Activated CD8-positive, alpha-beta T cell treated with anti-CD3 and anti-CD28 coated beads, Interleukin-2, amount 10 ng/mL, durations not matched to agents 7 days and 5 days (primary cell): ENCODE measurements at regions not wholly inside any gene's neighbourhood (a gene's known extent, or its start where the extent isn't known, plus 50 kb on each side); places are given as distances from the start of the nearest gene placed in this dataset.
"Not testable (repeated sequence)": the region's sequence is repeated elsewhere in the genome, so short reads cannot be mapped to it uniquely, and the experiment has no call there.

Source experiments
- ATAC-seq: fragments of 150-1000 bp; cut with Tn5 transposase; one replicate; pipeline ENCODE4 v1.10.0; 2021; ENCODE audit warnings: moderate library complexity
- CTCF ChIA-PET: fragments of 350-600 bp; sonication (Branson Sonifier 250); formaldehyde crosslinking; loops from one replicate; lab custom pipeline; 2021; ENCODE audit warnings: antibody characterized with exemption; lab: Charles Lee
- POLR2A ChIA-PET: fragments of 350-600 bp; sonication (Branson Sonifier 250); formaldehyde crosslinking; loops from one replicate; lab custom pipeline; 2021; ENCODE audit warnings: antibody characterized with exemption; lab: Charles Lee
- DNase-seq: peaks from one replicate; pipeline ENCODE4 v3.0.0-alpha.2; 2020
- H3K27ac Mint-ChIP-seq: one replicate; pipeline ENCODE4 v1.8.0; 2021; ENCODE audit warnings: mild to moderate bottlenecking, mixed read lengths
- H3K27me3 Mint-ChIP-seq: one replicate; pipeline ENCODE4 v1.8.0; 2021; ENCODE audit warnings: low read depth, mixed read lengths
- H3K36me3 Mint-ChIP-seq: one replicate; pipeline ENCODE4 v1.8.0; 2021; ENCODE audit warnings: low read depth, mixed read lengths
- H3K4me1 Mint-ChIP-seq: one replicate; pipeline ENCODE4 v1.8.0; 2021; ENCODE audit warnings: low read depth, mixed read lengths
- H3K4me3 Mint-ChIP-seq: one replicate; pipeline ENCODE4 v1.8.0; 2021; ENCODE audit warnings: mild to moderate bottlenecking, mixed read lengths
- H3K9me3 Mint-ChIP-seq: one replicate; pipeline ENCODE4 v1.8.0; 2022; ENCODE audit warnings: mixed read lengths; ENCODE audit not compliant: insufficient read depth

DNA sequence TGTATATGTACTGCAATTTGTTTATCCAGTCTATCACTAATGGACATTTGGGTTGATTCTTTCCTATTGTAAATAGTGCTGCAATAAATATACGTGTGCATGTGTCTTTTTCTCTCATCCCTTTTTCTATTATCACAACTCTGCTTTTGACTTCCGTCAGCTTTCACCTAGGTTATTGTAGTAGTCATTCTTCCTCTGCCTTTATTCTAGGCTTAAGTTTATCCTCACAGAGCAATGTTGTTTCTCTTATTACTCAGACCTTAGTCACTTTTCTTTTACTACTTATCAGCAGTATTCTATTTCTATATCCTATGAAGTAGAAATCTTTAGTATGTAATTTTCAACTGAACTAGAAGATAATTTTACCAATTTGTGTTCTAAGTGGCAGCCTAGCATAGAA, 175.3 kb upstream of the SEMA3E start:
- no peak for DNase-seq
- H3K4me1 Mint-ChIP-seq = no peaks in the 10 kb centered on the region
- no peak for ATAC-seq
- CTCF ChIA-PET = no interaction called here
- H3K27me3 Mint-ChIP-seq = no peaks in the 10 kb centered on the region
- POLR2A ChIA-PET = no interaction called here
- H3K27ac Mint-ChIP-seq = no peak overlapping the region
- H3K36me3 Mint-ChIP-seq = no peaks in the 10 kb centered on the region
- no peaks in the 10 kb centered on the region for H3K9me3 Mint-ChIP-seq
- H3K4me3 Mint-ChIP-seq = no peak overlapping the region

GRCh38 chr7:83821866-83822265, 172.9 kb upstream of the SEMA3E start:
- Mint-ChIP-seq H3K4me3 (no peak overlapping the region), H3K4me1 (no peaks in the 10 kb centered on the region), H3K27me3 (no peaks in the 10 kb centered on the region), H3K36me3 (no peaks in the 10 kb centered on the region), H3K9me3 (no peaks in the 10 kb centered on the region), H3K27ac (no peak overlapping the region)
- ChIA-PET CTCF (no interaction called here), POLR2A (no interaction called here)
- DNase-seq = no peak
- no peak for ATAC-seq

GRCh38 chr7:83820641-83821040, 171.7 kb upstream of the SEMA3E start:
- H3K27me3 Mint-ChIP-seq = no peaks in the 10 kb centered on the region
- H3K9me3 Mint-ChIP-seq = no peaks in the 10 kb centered on the region
- CTCF ChIA-PET = no interaction called here
- no peak overlapping the region for H3K4me3 Mint-ChIP-seq
- DNase-seq = no peak
- no peak overlapping the region for H3K27ac Mint-ChIP-seq
- H3K36me3 Mint-ChIP-seq = no peaks in the 10 kb centered on the region
- no peaks in the 10 kb centered on the region for H3K4me1 Mint-ChIP-seq
- POLR2A ChIA-PET = no interaction called here
- no peak for ATAC-seq

- H3K36me3 Mint-ChIP-seq = no peaks in the 10 kb centered on the region
- H3K9me3 Mint-ChIP-seq = no peaks in the 10 kb centered on the region
- ChIA-PET POLR2A (no interaction called here), CTCF (no interaction called here)
- H3K27ac Mint-ChIP-seq = no peak overlapping the region
- DNase-seq (no peak), ATAC-seq (no peak)
- H3K27me3 Mint-ChIP-seq = no peaks in the 10 kb centered on the region
- no peaks in the 10 kb centered on the region for H3K4me1 Mint-ChIP-seq
- no peak overlapping the region for H3K4me3 Mint-ChIP-seq
These were observed 171.0 kb upstream of the SEMA3E start for GRCh38 chr7:83819911-83820310.

- CTCF ChIA-PET = no interaction called here
- H3K4me1 Mint-ChIP-seq = no peaks in the 10 kb centered on the region
- no peak for ATAC-seq
These were observed 165.5 kb upstream of the SEMA3E start for GRCh38 chr7:83814480-83814879.

GRCh38 chr7:83812563-83812962, 163.6 kb upstream of the SEMA3E start:
- H3K9me3 Mint-ChIP-seq, H3K27ac Mint-ChIP-seq, H3K4me1 Mint-ChIP-seq, ATAC-seq, H3K27me3 Mint-ChIP-seq, H3K4me3 Mint-ChIP-seq, H3K36me3 Mint-ChIP-seq, CTCF ChIA-PET, DNase-seq, POLR2A ChIA-PET: not testable (repeated sequence)

More at GRCh38 chr7:83814480-83814879, 165.5 kb upstream of the SEMA3E start:
- no peak overlapping the region for H3K27ac Mint-ChIP-seq
- H3K9me3 Mint-ChIP-seq = peaks cover 5% of the 10 kb centered on the region
- no peaks in the 10 kb centered on the region for H3K36me3 Mint-ChIP-seq
- POLR2A ChIA-PET = no interaction called here
- H3K27me3 Mint-ChIP-seq = no peaks in the 10 kb centered on the region
- DNase-seq = no peak
- H3K4me3 Mint-ChIP-seq = no peak overlapping the region

DNA sequence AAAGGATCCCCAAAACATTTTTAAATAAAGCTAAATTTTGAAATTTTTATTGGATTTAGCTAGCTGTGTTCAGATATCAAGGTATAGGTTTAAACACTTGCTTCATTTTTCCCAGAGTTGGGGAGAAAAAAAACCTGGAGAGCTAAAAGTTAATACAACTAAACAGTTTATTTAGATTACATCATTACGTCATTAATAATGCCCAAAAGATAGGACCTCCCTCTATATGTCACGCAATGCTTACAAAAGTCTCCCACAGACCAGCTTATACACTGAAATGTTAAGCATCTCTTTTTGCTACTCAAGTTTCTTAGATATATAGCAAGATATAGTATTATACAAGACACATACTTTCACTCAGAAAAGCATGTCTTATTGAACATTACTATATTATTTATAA, 160.0 kb upstream of the SEMA3E start:
- Mint-ChIP-seq H3K36me3 (no peaks in the 10 kb centered on the region), H3K4me1 (no peaks in the 10 kb centered on the region), H3K27me3 (no peaks in the 10 kb centered on the region), H3K4me3 (no peak overlapping the region), H3K9me3 (peaks cover 5% of the 10 kb centered on the region), H3K27ac (no peak overlapping the region)
- ChIA-PET POLR2A (no interaction called here), CTCF (no interaction called here)
- ATAC-seq = no peak
- DNase-seq = no peak

DNA sequence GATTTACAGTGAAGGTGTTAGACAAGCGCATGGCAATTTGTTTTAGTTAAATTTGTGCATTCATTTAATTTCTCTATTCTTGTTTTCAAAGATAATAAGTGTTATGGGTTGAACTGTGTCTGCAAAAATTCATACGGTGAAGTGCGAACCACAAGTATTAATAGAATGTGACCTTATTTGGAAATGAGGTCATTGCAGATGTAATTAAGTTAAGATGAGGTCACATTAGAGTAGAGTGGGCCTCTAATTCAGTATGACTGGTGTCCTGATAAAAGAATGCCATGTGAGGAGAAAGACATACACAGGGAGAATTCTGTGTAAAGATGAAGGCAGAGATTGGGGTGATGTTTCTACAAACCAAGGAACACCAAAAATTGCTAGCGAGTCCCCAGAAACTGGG, 158.8 kb upstream of the SEMA3E start:
- Mint-ChIP-seq H3K9me3 (no peaks in the 10 kb centered on the region), H3K27ac (no peak overlapping the region), H3K4me1 (no peaks in the 10 kb centered on the region), H3K4me3 (no peak overlapping the region), H3K27me3 (no peaks in the 10 kb centered on the region), H3K36me3 (no peaks in the 10 kb centered on the region)
- ChIA-PET POLR2A (no interaction called here), CTCF (no interaction called here)
- DNase-seq (no peak), ATAC-seq (no peak)

DNA sequence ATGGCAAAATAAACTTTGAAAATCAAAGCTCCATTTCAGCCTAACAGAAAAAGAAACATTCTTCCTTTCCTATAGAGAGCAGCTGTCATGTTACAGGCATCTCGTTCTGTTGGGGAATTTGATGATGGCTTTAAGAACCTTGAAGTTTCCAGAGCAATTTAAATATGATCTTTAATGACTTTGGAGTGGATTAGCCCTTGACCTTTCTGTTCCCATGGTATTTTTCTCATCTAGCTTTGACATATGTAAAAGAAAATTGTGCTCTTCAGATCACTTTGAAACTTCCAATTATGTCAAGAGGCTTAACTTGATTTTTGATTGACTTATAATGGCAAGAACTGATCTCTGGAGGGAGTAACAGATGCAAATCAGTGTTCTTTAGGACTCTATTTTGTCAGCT, 157.6 kb upstream of the SEMA3E start:
- POLR2A ChIA-PET = no interaction called here
- no peak overlapping the region for H3K4me3 Mint-ChIP-seq
- no peaks in the 10 kb centered on the region for H3K9me3 Mint-ChIP-seq

DNA sequence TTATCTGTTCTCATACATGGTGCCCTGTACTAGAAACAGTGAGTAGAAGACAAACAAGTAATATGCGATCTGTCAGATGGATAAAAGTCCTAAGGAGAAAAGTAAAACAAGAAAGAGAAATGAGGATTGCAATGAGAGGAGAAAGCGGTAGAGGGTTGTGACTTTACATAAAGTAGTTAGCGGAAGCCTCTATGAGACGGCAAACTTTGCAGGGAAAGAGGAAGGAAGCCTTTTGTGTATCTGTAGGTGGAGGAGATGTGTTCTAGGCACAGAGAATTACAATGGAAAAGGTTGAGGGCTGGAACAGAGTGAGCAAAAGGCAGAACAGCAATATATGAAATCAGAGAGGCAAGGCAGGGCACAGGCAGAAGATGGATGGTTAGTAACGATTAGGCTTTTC, 150.4 kb upstream of the SEMA3E start:
- H3K36me3 Mint-ChIP-seq = no peaks in the 10 kb centered on the region
- no peaks in the 10 kb centered on the region for H3K9me3 Mint-ChIP-seq
- no peaks in the 10 kb centered on the region for H3K27me3 Mint-ChIP-seq
- ATAC-seq (no peak), DNase-seq (no peak)
- no peak overlapping the region for H3K4me3 Mint-ChIP-seq
- ChIA-PET POLR2A (no interaction called here), CTCF (no interaction called here)
- H3K27ac Mint-ChIP-seq = no peak overlapping the region
- no peaks in the 10 kb centered on the region for H3K4me1 Mint-ChIP-seq

More for the DNA sequence above, 157.6 kb upstream of the SEMA3E start:
- no peaks in the 10 kb centered on the region for H3K36me3 Mint-ChIP-seq
- no peak for ATAC-seq
- H3K27me3 Mint-ChIP-seq = no peaks in the 10 kb centered on the region
- no peak overlapping the region for H3K27ac Mint-ChIP-seq
- H3K4me1 Mint-ChIP-seq = no peaks in the 10 kb centered on the region
- no peak for DNase-seq
- CTCF ChIA-PET = no interaction called here

DNA sequence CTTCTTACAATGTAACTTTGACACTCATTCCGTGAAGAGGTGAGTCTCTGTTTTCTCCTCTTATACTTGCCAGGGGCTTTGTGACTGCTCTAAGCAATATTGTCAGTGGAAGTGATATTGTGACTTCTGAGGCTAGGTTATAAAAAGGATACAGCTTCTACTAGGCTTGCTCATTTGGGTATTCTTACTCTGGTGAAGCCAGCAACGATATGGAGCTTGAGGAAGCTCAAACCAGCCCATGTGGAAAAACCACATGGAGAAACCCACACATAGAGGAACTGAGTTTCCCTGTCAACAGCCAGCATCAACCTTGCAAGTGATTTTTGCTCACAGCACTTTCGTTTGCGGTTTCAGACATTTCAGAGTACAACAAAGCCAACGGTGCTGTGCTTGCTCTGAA, 149.6 kb upstream of the SEMA3E start:
- no peaks in the 10 kb centered on the region for H3K4me1 Mint-ChIP-seq
- ATAC-seq (no peak), DNase-seq (no peak)
- H3K9me3 Mint-ChIP-seq = no peaks in the 10 kb centered on the region
- H3K27me3 Mint-ChIP-seq = no peaks in the 10 kb centered on the region
- no peak overlapping the region for H3K4me3 Mint-ChIP-seq
- CTCF ChIA-PET = no interaction called here
- POLR2A ChIA-PET = no interaction called here
- no peaks in the 10 kb centered on the region for H3K36me3 Mint-ChIP-seq
- H3K27ac Mint-ChIP-seq = no peak overlapping the region

DNA sequence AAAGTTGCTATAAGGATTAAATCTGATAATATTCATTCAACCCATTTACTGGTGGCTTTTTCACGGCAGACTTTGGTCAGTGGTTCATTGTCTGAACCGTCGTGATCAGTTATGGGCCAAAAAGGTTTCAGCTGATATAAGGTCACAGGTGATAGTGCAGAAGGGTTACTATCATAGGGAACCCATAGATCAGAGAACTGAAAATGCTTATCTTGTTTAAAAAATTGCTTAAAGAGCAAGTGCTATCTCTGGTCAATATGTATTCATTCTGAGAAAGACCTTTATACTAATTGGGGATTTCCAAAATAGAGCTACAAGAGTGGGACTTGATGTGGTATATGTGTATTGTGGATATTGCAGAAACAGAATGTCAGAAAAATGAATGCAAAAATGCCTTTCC, 147.8 kb upstream of the SEMA3E start:
- Mint-ChIP-seq H3K4me1 (no peaks in the 10 kb centered on the region), H3K27me3 (no peaks in the 10 kb centered on the region), H3K9me3 (no peaks in the 10 kb centered on the region), H3K36me3 (no peaks in the 10 kb centered on the region), H3K27ac (no peak overlapping the region), H3K4me3 (no peak overlapping the region)
- POLR2A ChIA-PET = no interaction called here
- ATAC-seq (no peak), DNase-seq (no peak)
- CTCF ChIA-PET = no interaction called here

DNA sequence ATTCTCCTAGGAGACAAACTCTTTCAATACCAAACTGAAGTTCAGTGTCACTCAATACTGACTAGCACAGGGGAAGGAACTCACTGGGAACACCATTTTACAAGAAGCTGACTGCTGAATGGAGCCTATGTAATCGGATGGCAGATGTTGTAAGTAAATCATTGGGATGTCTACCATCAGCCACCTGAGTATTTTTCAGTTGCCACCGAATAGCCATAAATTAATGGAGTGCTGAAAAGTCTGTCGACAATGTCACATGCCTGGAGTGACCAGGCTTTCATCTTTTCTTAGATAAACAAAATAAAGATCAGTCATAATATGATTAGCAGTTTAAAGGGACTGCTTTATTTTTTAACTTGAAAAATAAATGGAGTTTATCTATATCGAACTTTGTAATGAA, 145.9 kb upstream of the SEMA3E start:
- Mint-ChIP-seq H3K27ac (no peak overlapping the region), H3K9me3 (no peaks in the 10 kb centered on the region), H3K4me1 (no peaks in the 10 kb centered on the region), H3K4me3 (no peak overlapping the region), H3K27me3 (no peaks in the 10 kb centered on the region), H3K36me3 (no peaks in the 10 kb centered on the region)
- CTCF ChIA-PET = no interaction called here
- POLR2A ChIA-PET = no interaction called here
- ATAC-seq = no peak
- DNase-seq = no peak
